H1 (cell line): ENCODE measurements at regions not wholly inside any gene's neighbourhood (a gene's known extent, or its start where the extent isn't known, plus 50 kb on each side); places are given as distances from the start of the nearest gene placed in this dataset.

ENCODE experiments used
- CTCF ChIA-PET: fragments of 300-600 bp; sonication (Branson Sonifier 250); formaldehyde crosslinking; loops from one replicate; lab custom pipeline; 2021; ENCODE audit not compliant: partially characterized antibody; lab: Charles Lee
- POLR2A ChIA-PET: fragments of 300-600 bp; sonication (Branson Sonifier 250); formaldehyde crosslinking; loops from one replicate; lab custom pipeline; 2021; ENCODE audit warnings: inconsistent platforms; ENCODE audit not compliant: partially characterized antibody; lab: Charles Lee
- DNase-seq, 2 experiments: peaks; one replicate each; pipeline versions ENCODE4 v3.0.0 to v3.0.0-alpha.2; 2010 to 2022; ENCODE audit warnings: low spot score in 2 of 2, low read depth in 1 of 2, mixed read lengths in 1 of 2
- FAIRE-seq: peaks from 2 replicates; lab custom pipeline; 2011; peaks lifted over from hg19 to GRCh38; lab: Jason Lieb, UNC
- H2AFZ ChIP-seq: 2 replicates; pipeline ENCODE4 v1.8.1; 2012; ENCODE audit warnings: low read length, inconsistent platforms
- H2AK5ac ChIP-seq: 2 replicates; pipeline ENCODE4 v1.6.1; 2013; ENCODE audit warnings: low read depth, low read length
- H2BK120ac ChIP-seq: replicated peaks from 2 replicates; pipeline ENCODE3; 2013; ENCODE audit warnings: low read depth, low read length, inconsistent platforms
- H2BK12ac ChIP-seq: 2 replicates; pipeline ENCODE4 v1.6.1; 2013; ENCODE audit warnings: low read depth, low read length
- H2BK15ac ChIP-seq: 2 replicates; pipeline ENCODE4 v1.6.1; 2013; ENCODE audit warnings: low read length
- H2BK20ac ChIP-seq: 2 replicates; pipeline ENCODE4 v1.6.1; 2013; ENCODE audit warnings: low read length
- H2BK5ac ChIP-seq: 2 replicates; pipeline ENCODE4 v1.6.1; 2013; ENCODE audit warnings: low read depth, low read length
- H3K14ac ChIP-seq: 2 replicates; pipeline ENCODE4 v1.6.1; 2013; ENCODE audit warnings: inconsistent platforms; ENCODE audit not compliant: insufficient read length
- H3K18ac ChIP-seq: 2 replicates; pipeline ENCODE4 v1.6.1; 2013; ENCODE audit warnings: low read length; ENCODE audit errors: extremely low read depth
- H3K23ac ChIP-seq: 2 replicates; pipeline ENCODE4 v1.6.1; 2013; ENCODE audit warnings: inconsistent platforms; ENCODE audit not compliant: insufficient read length
- H3K23me2 ChIP-seq: 2 replicates; pipeline ENCODE4 v1.6.1; 2013; ENCODE audit warnings: low read depth, low read length
- H3K27ac ChIP-seq: 2 replicates; pipeline ENCODE4 v1.6.1; 2011; ENCODE audit warnings: low read depth, low read length, inconsistent platforms
- H3K27me3 ChIP-seq, 4 experiments: replicated peaks in 1 of 4; 1 replicate in 1 of 4; 2 replicates in 3 of 4; pipeline versions ENCODE4 v1.6.1 to v1.8.1; 2011 to 2013; ENCODE audit warnings: low read length in 3 of 4, mild to moderate bottlenecking in 3 of 4, inconsistent platforms in 2 of 4, mixed read lengths in 2 of 4, moderate library complexity in 1 of 4; ENCODE audit not compliant: control insufficient read depth in 3 of 4, insufficient read depth in 3 of 4; ENCODE audit errors: extremely low read depth in 1 of 4
- H3K36me3 ChIP-seq, 4 experiments: 2 replicates each; pipeline versions ENCODE4 v1.6.1 to v1.8.1; 2011 to 2013; ENCODE audit warnings: mild to moderate bottlenecking in 4 of 4, low read length in 3 of 4, moderate library complexity in 2 of 4, control low read depth in 1 of 4, inconsistent platforms in 1 of 4; ENCODE audit not compliant: insufficient read depth in 4 of 4, control insufficient read depth in 2 of 4
- H3K4ac ChIP-seq: replicated peaks from 2 replicates; pipeline ENCODE3; 2013; ENCODE audit warnings: low read length, low read depth, mixed read lengths, inconsistent platforms; ENCODE audit not compliant: insufficient read length
- H3K4me1 ChIP-seq, 4 experiments: replicated peaks in 1 of 4; 1 replicate in 1 of 4; 2 replicates in 3 of 4; pipeline versions ENCODE4 v1.6.1 to v1.8.1; 2011 to 2013; ENCODE audit warnings: low read length in 3 of 4, inconsistent platforms in 2 of 4, mixed read lengths in 1 of 4; ENCODE audit not compliant: insufficient read depth in 4 of 4, control insufficient read depth in 3 of 4
- H3K4me2 ChIP-seq, 2 experiments: 2 replicates each; pipeline versions ENCODE4 v1.6.1 to v1.8.1; 2011 to 2013; ENCODE audit warnings: low read depth in 2 of 2, low read length in 2 of 2, control low read depth in 1 of 2, inconsistent platforms in 1 of 2, mild to moderate bottlenecking in 1 of 2; ENCODE audit not compliant: insufficient read depth in 1 of 2
- H3K4me3 ChIP-seq, 4 experiments: fragments of 200-600, 300-600 bp in 1 of 4; sonication (generic), shearing (Covaris generic), sonication (Bioruptor Twin) in 1 of 4; 2 replicates each; pipeline versions ENCODE4 v1.5.1 to v1.8.1; 2011 to 2016; ENCODE audit warnings: low read length in 4 of 4, low read depth in 3 of 4, control low read depth in 2 of 4, inconsistent platforms in 2 of 4, mild to moderate bottlenecking in 2 of 4, mixed read lengths in 1 of 4, moderate library complexity in 1 of 4; ENCODE audit not compliant: insufficient read depth in 2 of 4; ENCODE audit errors: extremely low read depth in 1 of 4
- H3K56ac ChIP-seq: replicated peaks from 2 replicates; pipeline ENCODE3; 2013; ENCODE audit warnings: low read depth, mild to moderate bottlenecking, mixed read lengths, low read length, inconsistent platforms; ENCODE audit not compliant: insufficient read length
- H3K79me1 ChIP-seq: 2 replicates; pipeline ENCODE4 v1.6.1; 2013; ENCODE audit warnings: low read depth, low read length, control low read depth
- H3K79me2 ChIP-seq, 2 experiments: 2 replicates each; pipeline versions ENCODE4 v1.6.1 to v1.8.1; 2012 to 2013; ENCODE audit warnings: low read length in 2 of 2, mild to moderate bottlenecking in 2 of 2, inconsistent platforms in 1 of 2; ENCODE audit not compliant: insufficient read depth in 2 of 2, control insufficient read depth in 1 of 2
- H3K9ac ChIP-seq, 4 experiments: replicated peaks in 1 of 4; 1 replicate in 1 of 4; 2 replicates in 3 of 4; pipeline versions ENCODE4 v1.6.1 to v1.8.1; 2011 to 2013; ENCODE audit warnings: low read depth in 3 of 4, low read length in 3 of 4, control low read depth in 2 of 4, mild to moderate bottlenecking in 2 of 4, moderate library complexity in 2 of 4, inconsistent platforms in 1 of 4; ENCODE audit errors: extremely low read depth in 1 of 4
- H3K9me3 ChIP-seq, 2 experiments: 2 replicates each; pipeline versions ENCODE4 v1.6.1 to v1.8.1; 2012 to 2013; ENCODE audit warnings: mild to moderate bottlenecking in 2 of 2, moderate library complexity in 2 of 2, control low read depth in 1 of 2, inconsistent platforms in 1 of 2, low read depth in 1 of 2, low read length in 1 of 2, mixed read lengths in 1 of 2; ENCODE audit not compliant: insufficient read depth in 2 of 2
- H4K20me1 ChIP-seq, 2 experiments: replicated peaks in 1 of 2; 2 replicates each; pipeline versions ENCODE3 to v1.8.1; 2011 to 2013; ENCODE audit warnings: inconsistent platforms in 2 of 2, low read length in 2 of 2, mild to moderate bottlenecking in 1 of 2; ENCODE audit not compliant: insufficient read depth in 2 of 2, control insufficient read depth in 1 of 2
- H4K5ac ChIP-seq: 2 replicates; pipeline ENCODE4 v1.6.1; 2013; ENCODE audit warnings: low read length, low read depth, mixed read lengths, inconsistent platforms; ENCODE audit not compliant: insufficient read length
- H4K8ac ChIP-seq: 2 replicates; pipeline ENCODE4 v1.8.0; 2013; ENCODE audit warnings: mild to moderate bottlenecking, moderate library complexity, low read length, inconsistent platforms; ENCODE audit not compliant: insufficient read depth; ENCODE audit errors: extremely low read depth
- H4K91ac ChIP-seq: replicated peaks from 2 replicates; pipeline ENCODE3; 2013; ENCODE audit warnings: low read length, mixed read lengths, inconsistent platforms; ENCODE audit not compliant: insufficient read length
- RFX5 ChIP-seq: IDR thresholded peaks from 2 replicates; pipeline ENCODE4 v1.6.1; 2011; ENCODE audit warnings: low read depth, low read length, improper control_type of control experiment, borderline replicate concordance
- WGBS, 2 experiments: shearing (Covaris generic) in 1 of 2; methylation state at CpG; one replicate each; pipeline versions ENCODE4 v1.1.6 to v1.1.7; 2013 to 2015; ENCODE audit warnings: low lambda C conversion rate in 2 of 2, mixed read lengths in 2 of 2, inconsistent platforms in 1 of 2, low coverage in 1 of 2, missing lambda C conversion rate in 1 of 2; ENCODE audit not compliant: insufficient replicate concordance in 2 of 2, insufficient coverage in 1 of 2, insufficient read length in 1 of 2; ENCODE audit errors: extremely low coverage in 1 of 2, missing lambda C conversion rate in 1 of 2; 5-methylcytosine and 5-hydroxymethylcytosine counted together

- POLR2A ChIA-PET: interaction anchor here (1.2 to 1.7 kb wide), 2 partner anchors 21 to 35 kb away, joined by 4 to 5 read pairs; no protein-coding TSS in a partner anchor
- Histone ChIP-seq H3K4ac (no peak overlapping the region), H2BK120ac (no peak overlapping the region), H3K9me3 (no peaks in the 10 kb centered on the region), H3K27ac (no peak overlapping the region), H3K4me2 (no peak overlapping the region), H3K4me3 (no peak overlapping the region), H3K14ac (no peak overlapping the region), H2BK20ac (no peak overlapping the region), H4K91ac (no peak overlapping the region), H3K36me3 (no peaks in the 10 kb centered on the region), H3K23ac (no peak overlapping the region), H4K5ac (no peak overlapping the region), H2BK15ac (no peak overlapping the region), H4K8ac (no peak overlapping the region), H2AFZ (no peak overlapping the region), H3K27me3 (peaks cover 19 to 47% (median 41%) of the 10 kb centered on the region in 4 experiments), H3K9ac (no peak overlapping the region), H3K4me1 (peaks cover 0 to 16% (median 10%) of the 10 kb centered on the region in 4 experiments; a peak in 5 of 7 replicates), H2BK5ac (no peak overlapping the region), H3K56ac (no peak overlapping the region), H4K20me1 (peaks cover 3 to 10% of the 10 kb centered on the region in 2 experiments), H3K23me2 (peaks cover 18% of the 10 kb centered on the region), H3K18ac (no peak overlapping the region), H3K79me2 (no peaks in the 10 kb centered on the region), H2AK5ac (no peak overlapping the region), H2BK12ac (no peak overlapping the region; the same call in 1 of the 2 replicates), H3K79me1 (no peaks in the 10 kb centered on the region)
- no peak for TF ChIP-seq RFX5
- CTCF ChIA-PET: interaction anchor here (0.7 to 10.6 kb wide), 9 partner anchors 11 to 134 kb away, joined by 3 to 131 read pairs (median 4); no protein-coding TSS in a partner anchor
- 90% methylated on average over 10 of the region's 10 CpGs; no CpG with 5 or more reads in 1 of the 2 experiments for WGBS, 2 experiments
- no peak for DNase-seq
- FAIRE-seq: no peak
These were observed 69.6 kb upstream of the LEP start for GRCh38 chr7:128171342-128171918.
